GM12878 (cell line): ENCODE measurements at regions not wholly inside any gene's neighbourhood (a gene's known extent, or its start where the extent isn't known, plus 50 kb on each side); places are given as distances from the start of the nearest gene placed in this dataset.

Experiments used
- ATAC-seq: fragments of 200-7000 bp; cut with Tn5 transposase; 3 replicates; pipeline ENCODE4 v1.9.1; 2020; ENCODE audit warnings: mild to moderate bottlenecking, moderate library complexity
- BruUV-seq: library from RNA; stranded (reverse); fragments of 400-500 nt; replicated peaks from 2 replicates; lab custom pipeline; 2021; lab: Mats Ljungman, UMichigan
- CTCF ChIA-PET: fragments of 300-600 bp; sonication (Branson Sonifier 250); formaldehyde crosslinking; extraction: SDS; loops from one replicate; lab custom pipeline; 2021; ENCODE audit warnings: inconsistent platforms; lab: Yijun Ruan, JAX
- POLR2A ChIA-PET: fragments of 350-600 bp; formaldehyde crosslinking; extraction: SDS; loops from one replicate; lab custom pipeline; 2021; ENCODE audit warnings: inconsistent platforms; lab: Charles Lee
- RAD21 ChIA-PET: fragments of 300-600 bp; sonication (Branson Sonifier 250); formaldehyde crosslinking; loops from one replicate; lab custom pipeline; 2023; ENCODE audit warnings: antibody characterized with exemption; ENCODE audit not compliant: unreplicated experiment; lab: Charles Lee
- SMC1A ChIA-PET: fragments of 300-600 bp; sonication (Branson Sonifier 250); formaldehyde crosslinking; loops from one replicate; lab custom pipeline; 2023; ENCODE audit not compliant: unreplicated experiment, uncharacterized antibody; lab: Charles Lee
- DNase-seq: peaks from one replicate; pipeline ENCODE4 v3.0.0-alpha.2; 2011; ENCODE audit warnings: low read depth, low spot score
- FAIRE-seq: peaks from 3 replicates; lab custom pipeline; 2011; peaks lifted over from hg19 to GRCh38; lab: Jason Lieb, UNC
- H2AFZ ChIP-seq: 2 replicates; pipeline ENCODE4 v1.6.0; 2011; ENCODE audit warnings: low read depth, low read length, control low read depth; ENCODE audit not compliant: control insufficient read depth
- H3K27ac ChIP-seq: 2 replicates; pipeline ENCODE4 v1.5.1; 2011; ENCODE audit warnings: control low read depth; ENCODE audit not compliant: control insufficient read depth, insufficient read depth
- H3K27me3 ChIP-seq, 2 experiments: replicated peaks in 1 of 2; 2 replicates each; pipeline versions ENCODE4 v1.6.0 to v1.6.1; 2011; ENCODE audit warnings: low read length in 1 of 2; ENCODE audit not compliant: control insufficient read depth in 2 of 2, insufficient read depth in 2 of 2
- H3K36me3 ChIP-seq, 2 experiments: 2 replicates each; pipeline ENCODE4 v1.5.1; 2011; ENCODE audit warnings: low read length in 1 of 2; ENCODE audit not compliant: control insufficient read depth in 2 of 2, insufficient read depth in 2 of 2
- H3K4me1 ChIP-seq: 2 replicates; pipeline ENCODE4 v1.6.1; 2011; ENCODE audit warnings: mild to moderate bottlenecking, low read length, moderate library complexity, mixed read lengths; ENCODE audit not compliant: control insufficient read depth, insufficient read depth
- H3K4me2 ChIP-seq: 2 replicates; pipeline ENCODE4 v1.6.0; 2011; ENCODE audit warnings: control low read depth; ENCODE audit not compliant: control insufficient read depth, insufficient read depth
- H3K4me3 ChIP-seq: fragments of 200-600 bp; sonication (generic); 2 replicates; pipeline ENCODE4 v1.5.1; 2016
- H3K79me2 ChIP-seq: 2 replicates; pipeline ENCODE4 v1.6.0; 2011; ENCODE audit warnings: low read length; ENCODE audit not compliant: control insufficient read depth, insufficient read depth
- H3K9ac ChIP-seq: 2 replicates; pipeline ENCODE4 v1.8.0; 2011; ENCODE audit warnings: low read length, control low read depth, mixed read lengths; ENCODE audit not compliant: control insufficient read depth, insufficient read depth
- H3K9me3 ChIP-seq: replicated peaks from 3 replicates; pipeline ENCODE4 v1.5.1; 2011; ENCODE audit warnings: mild to moderate bottlenecking, low read length; ENCODE audit not compliant: control insufficient read depth, insufficient read depth
- H4K20me1 ChIP-seq: 2 replicates; pipeline ENCODE4 v1.6.0; 2011; ENCODE audit not compliant: control insufficient read depth, insufficient read depth
- POLR2A ChIP-seq: IDR thresholded peaks from 2 replicates; pipeline ENCODE4 v1.6.1; 2011; ENCODE audit warnings: low read depth, mild to moderate bottlenecking, low read length
- SPI1 ChIP-seq: IDR thresholded peaks from 2 replicates; pipeline ENCODE4 v1.6.1; 2011; ENCODE audit warnings: low read depth, mild to moderate bottlenecking, low read length, moderate library complexity, borderline replicate concordance; ENCODE audit not compliant: insufficient read depth
- ZNF24 ChIP-seq: fragments of 450-650 bp; IDR thresholded peaks from 2 replicates; pipeline ENCODE4 v1.6.1; 2017; ENCODE audit warnings: antibody characterized with exemption, mild to moderate bottlenecking
- WGBS: methylation state at CpG from one replicate; pipeline ENCODE4 v1.1.6; 2016; ENCODE audit warnings: low lambda C conversion rate; ENCODE audit not compliant: insufficient replicate concordance, insufficient coverage; ENCODE audit errors: missing lambda C conversion rate; 5-methylcytosine and 5-hydroxymethylcytosine counted together
- in situ Hi-C: fragments of 300-500 bp; cut with MboI; formaldehyde crosslinking; loops from 9 replicates; pipeline ENCODE4 v1.14.3; 2018; ENCODE audit warnings: mixed read lengths
- intact Hi-C: fragments of 100-400 bp; cut with micrococcal nuclease; formaldehyde crosslinking; loops from one replicate; pipeline ENCODE4 v1.14.2; 2022; ENCODE audit not compliant: unreplicated experiment

GRCh38 chr11:91396236-91397133, 828.1 kb upstream of the FAT3 start:
- in situ Hi-C loops = no loop called here
- WGBS = 33% methylated on average over 6 of the region's 6 CpGs
- Histone ChIP-seq H3K9me3 (no peaks in the 10 kb centered on the region), H3K27ac (no peak overlapping the region), H3K27me3 (no peaks in the 10 kb centered on the region), H3K4me1 (no peaks in the 10 kb centered on the region), H3K9ac (no peak overlapping the region), H3K79me2 (no peaks in the 10 kb centered on the region), H4K20me1 (no peaks in the 10 kb centered on the region), H2AFZ (no peak overlapping the region), H3K4me2 (no peak overlapping the region), H3K4me3 (no peak overlapping the region)
- ChIA-PET SMC1A (interaction anchor here (1.3 to 1.5 kb wide), 2 partner anchors 10 to 15 kb away, joined by 3 read pairs; no protein-coding TSS in a partner anchor), RAD21 (no interaction called here), POLR2A (no interaction called here), CTCF (no interaction called here)
- no TSS peak for BruUV-seq
- FAIRE-seq (no peak), ATAC-seq (no peak; the same call in 2 of the 3 replicates), DNase-seq (no peak)
- intact Hi-C loops = no loop called here
- TF ChIP-seq POLR2A = no peak
- TF ChIP-seq ZNF24 = no peak
- TF ChIP-seq, all 136 proteins: peak for 0
- H3K36me3 ChIP-seq = no peaks in the 10 kb centered on the region

GRCh38 chr11:91394727-91395414, 829.7 kb upstream of the FAT3 start:
- ChIA-PET CTCF (no interaction called here), RAD21 (no interaction called here), SMC1A (no interaction called here), POLR2A (no interaction called here)
- Histone ChIP-seq H3K4me3 (no peak overlapping the region), H2AFZ (no peak overlapping the region), H3K27me3 (no peaks in the 10 kb centered on the region), H3K36me3 (no peaks in the 10 kb centered on the region), H3K4me2 (no peak overlapping the region), H3K9ac (no peak overlapping the region), H3K27ac (no peak overlapping the region), H3K79me2 (no peaks in the 10 kb centered on the region), H3K4me1 (no peaks in the 10 kb centered on the region), H3K9me3 (no peaks in the 10 kb centered on the region), H4K20me1 (no peaks in the 10 kb centered on the region)
- FAIRE-seq (no peak), DNase-seq (no peak), ATAC-seq (no peak)
- in situ Hi-C loops (no loop called here), intact Hi-C loops (no loop called here)
- no peak for TF ChIP-seq SPI1
- WGBS = 72% methylated on average over 5 of the region's 5 CpGs
- no TSS peak for BruUV-seq
